Lower lobe of right lung (tissue), 2 donors: ENCODE measurements at regions not wholly inside any gene's neighbourhood (a gene's known extent, or its start where the extent isn't known, plus 50 kb on each side); places are given as distances from the start of the nearest gene placed in this dataset.

ENCODE experiments used
- ATAC-seq, 2 donors: fragments of 200-7000 bp; cut with Tn5 transposase; one replicate each; pipeline ENCODE4 v1.9.1; 2020 to 2022; ENCODE audit warnings: mild to moderate bottlenecking in 2 of 2, moderate library complexity in 2 of 2
- DNase-seq: peaks from one replicate; pipeline ENCODE4 v3.0.0-alpha.2; 2020
- H3K27ac ChIP-seq: fragments of 200-600 bp; one replicate; pipeline ENCODE4 v1.8.0; 2022
- H3K27me3 ChIP-seq: fragments of 200-600 bp; one replicate; pipeline ENCODE4 v1.8.0; 2022; ENCODE audit warnings: low read depth
- H3K36me3 ChIP-seq: fragments of 200-600 bp; one replicate; pipeline ENCODE4 v1.8.0; 2022; ENCODE audit warnings: mild to moderate bottlenecking
- H3K4me1 ChIP-seq: fragments of 200-600 bp; one replicate; pipeline ENCODE4 v1.8.0; 2022
- H3K4me3 ChIP-seq: fragments of 200-600 bp; one replicate; pipeline ENCODE4 v1.8.0; 2022; ENCODE audit warnings: mild to moderate bottlenecking
- H3K9me3 ChIP-seq: fragments of 200-600 bp; one replicate; pipeline ENCODE4 v1.8.0; 2022
- intact Hi-C: fragments of 100-400 bp; cut with DNase I; formaldehyde crosslinking; loops from one replicate; pipeline ENCODE4 v1.11.0; 2022
- TF ChIP-seq, protein P1 (sequence below): fragments of 200-600 bp; IDR thresholded peaks from one replicate; pipeline ENCODE4 v1.8.0; 2022; ENCODE audit warnings: antibody characterized with exemption, mild to moderate bottlenecking
- donor health status: DM: no; HTN: yes; CAD: no; lungs with severe emphysema.

DNA sequence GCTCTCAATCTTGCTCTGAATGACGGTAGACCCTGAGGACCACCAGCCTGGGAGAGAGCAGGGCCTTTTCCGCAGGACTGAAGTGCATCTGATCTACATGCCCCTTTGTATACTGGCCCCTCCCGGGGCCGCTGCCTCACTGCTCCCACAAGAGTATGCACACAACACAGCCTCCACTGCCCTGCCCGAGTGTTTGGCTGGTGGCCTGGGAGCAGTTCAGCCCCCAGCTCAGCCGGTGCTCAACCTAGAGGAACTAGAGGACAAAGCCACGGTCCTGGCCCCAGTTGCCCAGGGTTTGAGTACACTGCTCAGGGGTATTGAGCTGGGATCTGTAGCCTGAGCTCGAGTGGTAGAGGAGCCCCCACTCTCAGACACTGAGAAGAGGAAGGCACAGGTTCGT lies 118.9 kb upstream of the CAB39 start:
- intact Hi-C loops, result no loop called here
- TF ChIP-seq, protein P1, sequence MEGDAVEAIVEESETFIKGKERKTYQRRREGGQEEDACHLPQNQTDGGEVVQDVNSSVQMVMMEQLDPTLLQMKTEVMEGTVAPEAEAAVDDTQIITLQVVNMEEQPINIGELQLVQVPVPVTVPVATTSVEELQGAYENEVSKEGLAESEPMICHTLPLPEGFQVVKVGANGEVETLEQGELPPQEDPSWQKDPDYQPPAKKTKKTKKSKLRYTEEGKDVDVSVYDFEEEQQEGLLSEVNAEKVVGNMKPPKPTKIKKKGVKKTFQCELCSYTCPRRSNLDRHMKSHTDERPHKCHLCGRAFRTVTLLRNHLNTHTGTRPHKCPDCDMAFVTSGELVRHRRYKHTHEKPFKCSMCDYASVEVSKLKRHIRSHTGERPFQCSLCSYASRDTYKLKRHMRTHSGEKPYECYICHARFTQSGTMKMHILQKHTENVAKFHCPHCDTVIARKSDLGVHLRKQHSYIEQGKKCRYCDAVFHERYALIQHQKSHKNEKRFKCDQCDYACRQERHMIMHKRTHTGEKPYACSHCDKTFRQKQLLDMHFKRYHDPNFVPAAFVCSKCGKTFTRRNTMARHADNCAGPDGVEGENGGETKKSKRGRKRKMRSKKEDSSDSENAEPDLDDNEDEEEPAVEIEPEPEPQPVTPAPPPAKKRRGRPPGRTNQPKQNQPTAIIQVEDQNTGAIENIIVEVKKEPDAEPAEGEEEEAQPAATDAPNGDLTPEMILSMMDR, result no peak
- Histone ChIP-seq H3K9me3 (no peaks in the 10 kb centered on the region), H3K36me3 (no peaks in the 10 kb centered on the region), H3K27ac (no peak overlapping the region), H3K4me3 (no peak overlapping the region), H3K4me1 (no peaks in the 10 kb centered on the region), H3K27me3 (no peaks in the 10 kb centered on the region)
- DNase-seq (no peak), ATAC-seq (peak in 1 of 2 donors; percentile 30)

DNA sequence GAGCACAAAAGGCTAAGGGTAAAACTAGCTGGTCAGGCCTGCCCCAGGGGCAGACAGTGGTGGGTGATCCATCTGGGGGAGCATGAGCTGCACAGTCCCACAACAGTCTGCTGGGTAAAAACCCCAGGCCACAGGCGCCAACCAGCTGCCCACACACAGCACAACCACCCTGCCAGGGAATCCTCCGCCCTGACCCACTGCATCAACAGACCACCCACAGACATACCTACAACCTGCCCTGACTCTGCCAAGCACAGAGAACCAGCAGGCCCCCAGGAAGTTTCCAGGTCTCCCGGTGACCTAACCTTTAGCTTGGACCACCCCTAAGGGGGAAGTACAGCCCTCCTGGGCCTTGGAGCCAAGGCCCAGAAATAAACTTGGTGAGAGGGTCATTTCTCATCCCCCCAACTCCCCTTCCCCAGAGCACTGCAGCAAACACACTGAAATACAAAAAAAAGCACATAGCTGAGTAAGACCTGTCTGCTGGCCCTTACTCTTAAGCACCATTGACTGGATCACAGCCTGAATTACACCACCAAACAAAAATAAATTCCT lies 118.3 kb upstream of the CAB39 start:
- Histone ChIP-seq H3K36me3 (no peaks in the 10 kb centered on the region), H3K4me3 (no peak overlapping the region), H3K9me3 (no peaks in the 10 kb centered on the region), H3K4me1 (no peaks in the 10 kb centered on the region), H3K27me3 (no peaks in the 10 kb centered on the region), H3K27ac (no peak overlapping the region)
- DNase-seq (no peak), ATAC-seq (no peak)
- intact Hi-C loops, result no loop called here
- TF ChIP-seq, protein P1, result no peak

DNA sequence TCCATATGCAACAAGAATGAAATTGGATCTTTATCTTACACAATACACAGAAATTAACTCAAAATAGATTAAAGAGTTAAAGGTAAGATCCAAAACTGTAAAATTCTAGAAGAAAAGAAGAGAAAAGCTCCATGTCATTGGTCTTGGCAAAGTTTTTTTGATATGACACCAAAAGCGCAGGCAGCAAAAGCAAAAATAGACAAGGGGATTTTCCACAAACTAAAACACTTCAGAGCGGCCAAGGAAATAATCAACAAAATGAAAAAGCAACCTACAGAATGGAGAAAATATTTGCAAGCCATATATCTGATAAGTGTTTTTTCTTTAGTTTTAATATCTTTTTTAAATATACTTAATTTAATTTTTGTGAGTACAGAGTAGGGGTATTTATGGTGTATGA lies 112.8 kb upstream of the CAB39 start:
- H3K9me3 ChIP-seq, result no peaks in the 10 kb centered on the region
- TF ChIP-seq, protein P1, result no peak
- no peak for ATAC-seq
- intact Hi-C loops, result no loop called here
- H3K27ac ChIP-seq, result no peak overlapping the region
- H3K4me1 ChIP-seq, result no peaks in the 10 kb centered on the region
- DNase-seq, result no peak
- no peaks in the 10 kb centered on the region for H3K36me3 ChIP-seq
- H3K4me3 ChIP-seq, result no peak overlapping the region
- no peaks in the 10 kb centered on the region for H3K27me3 ChIP-seq

DNA sequence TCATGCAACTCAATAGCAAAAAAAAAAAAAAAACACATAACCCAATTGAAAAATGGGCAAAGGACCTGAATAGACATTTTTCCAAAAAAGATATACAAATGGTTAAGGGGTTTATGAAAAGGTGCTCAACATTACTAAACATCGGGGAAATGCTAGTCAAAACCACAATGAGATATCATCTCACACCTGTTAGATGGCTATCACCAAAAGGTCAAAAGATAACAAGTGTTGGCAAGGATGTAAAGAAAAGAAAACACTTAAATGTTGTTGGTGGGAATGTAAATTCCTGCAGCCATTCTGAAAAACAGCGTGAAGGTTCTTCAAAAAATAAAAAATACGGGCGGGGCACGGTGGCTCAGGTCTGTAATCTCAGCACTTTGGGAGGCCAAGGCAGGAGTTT lies 112.4 kb upstream of the CAB39 start:
- no peak for DNase-seq
- ATAC-seq, result no peak
- H3K9me3 ChIP-seq, result no peaks in the 10 kb centered on the region
- TF ChIP-seq, protein P1, result no peak
- no peak overlapping the region for H3K4me3 ChIP-seq
- intact Hi-C loops, result no loop called here
- no peaks in the 10 kb centered on the region for H3K27me3 ChIP-seq
- H3K27ac ChIP-seq, result no peak overlapping the region
- H3K4me1 ChIP-seq, result no peaks in the 10 kb centered on the region
- H3K36me3 ChIP-seq, result no peaks in the 10 kb centered on the region

DNA sequence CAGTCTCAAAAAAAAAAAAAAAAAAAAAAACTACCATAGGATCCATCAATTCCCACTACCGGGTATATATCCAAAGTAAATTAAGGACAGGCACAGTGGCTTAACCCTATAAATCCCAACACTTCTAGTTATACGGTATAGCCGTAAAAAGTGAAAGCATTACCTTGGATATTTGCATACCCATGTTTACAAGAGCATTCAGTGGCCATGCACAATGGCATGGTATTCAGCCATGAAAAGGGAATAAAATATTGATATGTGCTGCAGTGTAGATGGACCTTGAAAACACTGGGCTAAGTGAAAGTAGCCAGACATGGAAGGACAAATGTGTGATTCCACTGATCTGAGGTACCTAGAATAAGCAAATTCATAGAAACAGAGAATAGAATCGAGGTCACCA lies 111.8 kb upstream of the CAB39 start:
- DNase-seq (no peak), ATAC-seq (no peak)
- Histone ChIP-seq H3K27me3 (no peaks in the 10 kb centered on the region), H3K4me3 (no peak overlapping the region), H3K9me3 (no peaks in the 10 kb centered on the region), H3K36me3 (no peaks in the 10 kb centered on the region), H3K27ac (no peak overlapping the region), H3K4me1 (no peaks in the 10 kb centered on the region)
- TF ChIP-seq, protein P1, result no peak
- intact Hi-C loops, result no loop called here

DNA sequence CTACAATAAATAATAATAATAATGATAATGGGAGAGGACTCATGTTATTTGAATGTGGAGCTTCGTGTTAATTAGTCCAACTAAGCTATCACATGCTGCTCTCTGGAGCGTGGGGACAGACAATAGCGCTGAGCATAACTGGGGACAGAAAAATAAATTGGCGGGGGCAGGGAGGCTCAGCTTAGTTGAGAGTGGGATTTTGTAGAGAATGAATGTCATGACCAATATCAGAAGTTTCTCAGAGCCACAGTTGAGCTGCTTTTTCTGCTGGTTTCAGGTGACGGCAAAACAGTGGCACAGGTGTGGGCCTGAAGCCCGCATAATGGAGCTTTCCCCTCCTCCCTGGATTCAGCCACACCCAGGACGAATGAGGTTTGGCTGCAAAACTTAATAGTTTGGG lies 111.1 kb upstream of the CAB39 start:
- H3K27ac ChIP-seq, result no peak overlapping the region
- TF ChIP-seq, protein P1, result no peak
- no peaks in the 10 kb centered on the region for H3K4me1 ChIP-seq
- ATAC-seq (no peak), DNase-seq (no peak)
- no peaks in the 10 kb centered on the region for H3K9me3 ChIP-seq
- H3K36me3 ChIP-seq, result no peaks in the 10 kb centered on the region
- H3K27me3 ChIP-seq, result no peaks in the 10 kb centered on the region
- intact Hi-C loops, result no loop called here
- H3K4me3 ChIP-seq, result no peak overlapping the region
